ENCODE measurements at regions not wholly inside any gene's neighbourhood (a gene's known extent, or its start where the extent isn't known, plus 50 kb on each side); places are given as distances from the start of the nearest gene placed in this dataset.

DNA sequence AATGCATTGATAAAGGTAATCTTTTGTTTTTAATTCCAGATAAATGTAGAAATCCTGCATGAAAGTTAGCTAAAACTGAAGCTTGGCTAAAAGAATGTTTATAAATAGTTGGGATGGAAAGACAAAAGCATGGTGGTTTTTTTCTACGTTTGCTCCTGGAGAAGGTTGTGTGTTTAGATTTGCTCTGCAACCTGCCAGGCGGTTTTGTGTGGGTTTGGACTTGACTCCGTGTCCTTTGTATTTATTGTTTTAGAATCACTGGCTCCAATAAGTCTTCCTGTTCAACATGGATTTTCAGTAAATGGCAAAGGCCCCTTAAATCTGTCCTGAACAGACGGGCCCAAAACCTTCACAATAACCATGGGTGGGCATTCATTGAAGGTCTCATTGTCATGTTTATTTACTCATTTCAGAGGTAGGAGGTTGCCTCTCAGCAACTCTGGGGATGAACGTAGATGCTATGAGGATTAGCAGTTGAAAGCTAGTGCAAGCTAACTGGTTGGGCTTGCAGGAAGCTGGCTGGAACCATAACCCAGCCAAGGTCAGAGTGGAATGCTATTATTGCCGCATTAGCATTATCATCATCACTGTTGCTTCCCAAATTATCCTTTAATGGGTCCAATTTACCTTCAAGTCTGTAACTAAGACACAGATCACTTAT is 60.6 kb upstream of the ADAMTS9 start:
- no peak for DNase-seq (ENCODE audit: low spot score)

DNA sequence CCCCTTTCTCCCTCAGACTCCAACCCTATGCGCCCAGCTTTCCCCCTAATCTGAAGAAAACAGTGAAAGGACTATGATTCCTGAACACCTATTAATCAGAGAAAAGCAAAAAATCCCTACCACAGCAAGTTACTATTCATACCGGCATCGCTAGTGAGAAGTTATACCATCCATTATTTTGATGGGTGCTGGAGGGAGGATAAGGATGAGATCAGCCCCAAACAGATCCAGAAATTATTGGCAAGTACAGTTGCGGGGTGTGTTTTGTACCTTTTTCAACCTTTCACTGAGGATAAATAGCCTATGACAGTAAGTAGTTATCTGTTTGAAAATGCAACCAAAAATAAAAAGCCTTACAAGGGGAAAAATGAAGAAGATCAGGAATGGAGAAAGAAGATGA is 59.9 kb upstream of the ADAMTS9 start:
- DNase-seq (ENCODE audit: low spot score): no peak

DNA sequence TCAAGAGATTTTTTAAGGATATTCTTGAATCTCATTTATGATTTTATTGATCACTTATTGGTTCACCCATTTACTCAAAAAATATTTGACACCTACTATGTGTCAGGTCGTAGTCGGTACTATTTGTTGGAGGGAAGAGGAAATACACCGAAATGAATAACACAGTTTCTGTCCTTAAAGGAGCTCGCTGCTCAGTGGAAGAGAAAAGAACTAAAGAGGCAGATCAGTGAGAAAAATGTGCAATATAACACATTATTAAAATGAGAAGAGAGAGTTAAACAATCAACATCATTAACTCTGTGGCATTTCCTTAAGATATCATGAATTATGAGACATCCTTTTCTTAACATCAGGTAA is 56.1 kb upstream of the ADAMTS9 start:
- no peak for DNase-seq (ENCODE audit: low spot score)

DNA sequence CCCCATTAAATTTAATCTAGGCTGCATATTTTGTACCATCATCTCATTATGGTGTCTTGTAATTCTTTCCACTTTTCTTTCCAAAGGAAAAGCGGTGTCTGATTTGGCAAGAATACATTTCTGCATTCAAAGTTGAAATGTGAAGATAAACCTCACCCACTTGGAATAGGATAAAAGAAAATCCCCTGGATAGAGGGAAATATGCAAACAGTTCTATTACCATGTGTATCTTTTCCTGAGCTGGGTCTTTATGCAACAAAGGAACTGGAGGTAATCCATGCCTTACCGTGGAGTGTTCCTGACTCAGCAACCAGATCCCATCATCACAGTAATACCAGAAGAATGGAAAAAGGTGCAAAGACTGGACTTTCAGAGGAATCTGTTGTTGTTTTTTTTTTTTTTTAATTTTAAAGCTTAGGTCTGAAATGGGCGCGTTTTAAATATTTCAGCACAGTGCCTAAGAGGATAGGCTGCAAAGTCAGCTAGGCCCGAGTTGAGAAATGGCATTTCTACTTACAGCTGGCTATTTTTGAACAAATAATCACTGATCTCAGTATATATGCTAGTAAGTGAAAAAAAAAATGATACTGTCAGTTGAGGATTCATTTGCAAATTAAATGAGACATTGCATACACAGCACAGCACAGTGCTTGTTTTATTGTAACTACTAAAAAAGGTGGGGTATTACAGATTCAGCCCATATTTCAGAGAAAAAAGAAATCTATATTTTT is 55.5 kb upstream of the ADAMTS9 start:
- no peak for DNase-seq (ENCODE audit: low spot score)

DNA sequence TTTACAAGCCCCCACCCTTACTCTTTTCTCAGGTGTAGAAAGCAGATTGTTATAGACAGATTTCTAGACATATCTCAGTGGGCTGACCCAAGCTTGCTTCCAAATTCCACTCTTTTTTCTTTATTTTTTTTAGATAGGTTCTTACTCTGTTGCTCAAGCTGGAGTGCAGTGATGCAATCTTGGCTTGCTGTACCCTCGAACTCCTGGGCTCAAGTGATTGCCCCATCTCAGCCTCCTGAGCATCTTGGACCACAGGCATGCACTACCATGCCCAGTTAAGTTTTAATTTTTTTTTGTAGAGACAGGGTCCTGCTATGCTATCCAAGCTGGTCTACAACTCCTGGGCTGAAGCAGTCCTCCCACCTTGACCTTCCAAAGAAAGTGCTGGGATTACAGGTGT is 53.5 kb upstream of the ADAMTS9 start:
- no peak for DNase-seq (ENCODE audit: low spot score)

DNA sequence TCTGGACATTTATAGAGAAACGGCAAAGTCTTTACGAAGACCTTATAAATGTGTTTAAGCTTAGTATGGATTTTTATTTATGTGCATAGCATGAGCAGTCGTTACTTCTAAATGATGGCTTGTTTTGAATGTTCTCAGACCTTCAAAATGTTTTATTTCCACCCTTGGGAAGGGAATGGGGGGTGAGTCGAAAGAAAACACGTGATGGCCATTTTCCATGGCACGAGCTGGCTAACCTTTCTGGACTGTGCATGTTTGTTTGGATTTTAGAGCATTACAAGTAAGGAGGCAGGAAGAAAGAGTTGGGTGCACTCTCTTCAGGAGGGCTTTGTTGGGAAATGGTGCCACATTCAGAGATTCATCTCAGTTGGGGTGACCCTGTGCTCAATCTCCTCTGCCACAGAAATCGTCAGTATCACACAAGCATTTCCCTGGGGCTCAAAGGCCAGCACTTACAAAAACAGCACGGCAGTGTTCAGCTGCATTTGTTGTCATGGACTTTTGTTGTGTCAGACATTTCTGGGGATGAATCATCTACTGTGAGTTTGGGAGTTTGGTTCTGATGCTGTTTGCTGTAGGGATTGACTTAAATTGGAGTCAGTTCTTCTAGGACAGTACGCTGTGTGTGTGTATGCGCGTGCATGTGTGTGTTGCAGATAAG is 52.3 kb upstream of the ADAMTS9 start:
- no peak for DNase-seq (ENCODE audit: low spot score)
